ENCODE measurements at regions not wholly inside any gene's neighbourhood (a gene's known extent, or its start where the extent isn't known, plus 50 kb on each side); places are given as distances from the start of the nearest gene placed in this dataset.

- no peak overlapping the region for H3K4me3 ChIP-seq
- H3K9me3 ChIP-seq, result no peaks in the 10 kb centered on the region
- no peaks in the 10 kb centered on the region for H3K36me3 ChIP-seq
- no peak for DNase-seq (ENCODE audit: low spot score in 2 of 2)
- H3K27ac ChIP-seq, result no peak overlapping the region
- TF ChIP-seq, protein P1, sequence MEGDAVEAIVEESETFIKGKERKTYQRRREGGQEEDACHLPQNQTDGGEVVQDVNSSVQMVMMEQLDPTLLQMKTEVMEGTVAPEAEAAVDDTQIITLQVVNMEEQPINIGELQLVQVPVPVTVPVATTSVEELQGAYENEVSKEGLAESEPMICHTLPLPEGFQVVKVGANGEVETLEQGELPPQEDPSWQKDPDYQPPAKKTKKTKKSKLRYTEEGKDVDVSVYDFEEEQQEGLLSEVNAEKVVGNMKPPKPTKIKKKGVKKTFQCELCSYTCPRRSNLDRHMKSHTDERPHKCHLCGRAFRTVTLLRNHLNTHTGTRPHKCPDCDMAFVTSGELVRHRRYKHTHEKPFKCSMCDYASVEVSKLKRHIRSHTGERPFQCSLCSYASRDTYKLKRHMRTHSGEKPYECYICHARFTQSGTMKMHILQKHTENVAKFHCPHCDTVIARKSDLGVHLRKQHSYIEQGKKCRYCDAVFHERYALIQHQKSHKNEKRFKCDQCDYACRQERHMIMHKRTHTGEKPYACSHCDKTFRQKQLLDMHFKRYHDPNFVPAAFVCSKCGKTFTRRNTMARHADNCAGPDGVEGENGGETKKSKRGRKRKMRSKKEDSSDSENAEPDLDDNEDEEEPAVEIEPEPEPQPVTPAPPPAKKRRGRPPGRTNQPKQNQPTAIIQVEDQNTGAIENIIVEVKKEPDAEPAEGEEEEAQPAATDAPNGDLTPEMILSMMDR (IDR thresholded peaks at IDR 0.05), result no peak
- intact Hi-C loops (cut with DNase I), result no loop called here
- H3K4me1 ChIP-seq, result no peaks in the 10 kb centered on the region
- no peaks in the 10 kb centered on the region for H3K27me3 ChIP-seq
Measured at GRCh38 chr3:158912188-158912587, 110.3 kb downstream of the MFSD1 start.

DNA sequence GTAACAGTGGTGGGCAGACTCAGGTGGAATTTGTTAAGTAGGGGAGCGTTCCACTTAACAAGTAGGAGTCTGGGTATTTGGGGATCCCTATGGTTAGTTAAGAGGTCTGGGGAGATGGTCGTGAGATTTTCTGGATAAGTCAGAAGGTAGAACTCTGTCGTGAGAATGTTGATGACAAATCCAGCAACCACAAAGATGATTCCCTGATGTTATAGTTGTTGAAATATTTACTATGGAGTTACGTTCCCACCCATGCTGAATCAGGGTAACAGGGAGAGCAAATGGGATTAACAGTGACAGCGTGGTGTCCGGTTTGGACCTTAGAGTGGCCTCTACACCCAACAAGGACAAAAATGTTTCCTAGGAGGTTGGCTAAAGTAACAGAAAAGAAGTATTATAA lies 110.8 kb downstream of the MFSD1 start:
- Histone ChIP-seq H3K27me3 (no peaks in the 10 kb centered on the region), H3K9me3 (no peaks in the 10 kb centered on the region), H3K36me3 (no peaks in the 10 kb centered on the region), H3K4me1 (no peaks in the 10 kb centered on the region), H3K4me3 (no peak overlapping the region), H3K27ac (no peak overlapping the region)
- intact Hi-C loops (cut with DNase I), result no loop called here
- no peak for DNase-seq (ENCODE audit: low spot score in 2 of 2)
- TF ChIP-seq, protein P1 (IDR thresholded peaks at IDR 0.05), result no peak

- TF ChIP-seq, protein P1 (IDR thresholded peaks at IDR 0.05), result no peak
- Histone ChIP-seq H3K36me3 (no peaks in the 10 kb centered on the region), H3K27me3 (no peaks in the 10 kb centered on the region), H3K9me3 (no peaks in the 10 kb centered on the region), H3K27ac (no peak overlapping the region), H3K4me1 (no peaks in the 10 kb centered on the region), H3K4me3 (no peak overlapping the region)
- intact Hi-C loops (cut with DNase I), result no loop called here
- DNase-seq (ENCODE audit: low spot score in 2 of 2), result no peak
Measured at GRCh38 chr3:158916111-158916510, 114.3 kb downstream of the MFSD1 start.

DNA sequence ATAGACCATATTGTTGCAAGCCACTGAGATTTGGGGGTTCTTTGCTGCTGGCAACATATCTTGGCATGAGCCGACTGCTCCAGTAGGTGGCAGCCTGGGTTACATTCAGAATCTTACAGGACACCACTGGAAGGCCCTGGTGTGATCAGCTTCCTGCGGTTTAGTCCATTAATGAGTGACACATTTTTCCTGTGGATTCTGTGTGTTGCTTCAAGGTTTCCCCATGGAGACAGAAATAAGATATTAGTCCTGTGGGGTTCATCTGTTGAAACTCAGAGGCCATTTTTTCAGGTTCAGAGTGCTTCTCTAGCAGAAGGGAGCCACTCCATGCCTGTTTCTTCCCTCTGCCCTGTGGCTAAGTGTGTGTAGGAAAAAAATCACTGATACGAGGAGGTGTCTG lies 116.2 kb downstream of the MFSD1 start:
- Histone ChIP-seq H3K9me3 (no peaks in the 10 kb centered on the region), H3K27ac (no peak overlapping the region), H3K27me3 (no peaks in the 10 kb centered on the region), H3K4me1 (no peaks in the 10 kb centered on the region), H3K36me3 (no peaks in the 10 kb centered on the region), H3K4me3 (no peak overlapping the region)
- no peak for DNase-seq (ENCODE audit: low spot score in 2 of 2)
- TF ChIP-seq, protein P1 (IDR thresholded peaks at IDR 0.05), result peak in 1 of 3 experiments; percentile 34
- intact Hi-C loops (cut with DNase I), result no loop called here

GRCh38 chr3:158918451-158918850 lies 116.6 kb downstream of the MFSD1 start:
- no peaks in the 10 kb centered on the region for H3K4me1 ChIP-seq
- no peak for DNase-seq (ENCODE audit: low spot score in 2 of 2)
- no peaks in the 10 kb centered on the region for H3K9me3 ChIP-seq
- H3K27me3 ChIP-seq, result no peaks in the 10 kb centered on the region
- H3K4me3 ChIP-seq, result no peak overlapping the region
- TF ChIP-seq, protein P1 (IDR thresholded peaks at IDR 0.05), result no peak
- H3K36me3 ChIP-seq, result no peaks in the 10 kb centered on the region
- intact Hi-C loops (cut with DNase I), result no loop called here
- no peak overlapping the region for H3K27ac ChIP-seq

GRCh38 chr3:158920371-158920770 lies 118.5 kb downstream of the MFSD1 start:
- DNase-seq (ENCODE audit: low spot score in 2 of 2), result no peak
- Histone ChIP-seq H3K4me3 (no peak overlapping the region), H3K36me3 (no peaks in the 10 kb centered on the region), H3K27ac (no peak overlapping the region), H3K27me3 (no peaks in the 10 kb centered on the region), H3K9me3 (no peaks in the 10 kb centered on the region), H3K4me1 (no peaks in the 10 kb centered on the region)
- intact Hi-C loops (cut with DNase I), result no loop called here
- TF ChIP-seq, protein P1 (IDR thresholded peaks at IDR 0.05), result no peak
